NB4 (cell line): ENCODE measurements at regions not wholly inside any gene's neighbourhood (a gene's known extent, or its start where the extent isn't known, plus 50 kb on each side); places are given as distances from the start of the nearest gene placed in this dataset.

ENCODE experiments used
- DNase-seq: peaks from one replicate; pipeline ENCODE4 v3.0.0; 2010; ENCODE audit warnings: low read depth
- H3K4me3 ChIP-seq: one replicate; pipeline ENCODE4 v1.5.1; 2011; ENCODE audit warnings: mild to moderate bottlenecking, low read depth, low read length, moderate library complexity
- MYC ChIP-seq: IDR thresholded peaks from 2 replicates; pipeline ENCODE4 v1.6.1; 2011; ENCODE audit warnings: low read depth, low read length
- POLR2A ChIP-seq: IDR thresholded peaks from 2 replicates; pipeline ENCODE4 v1.6.1; 2011; ENCODE audit warnings: mild to moderate bottlenecking; ENCODE audit not compliant: insufficient read length; ENCODE audit errors: extremely low read depth
- TF ChIP-seq, protein P1 (sequence below): IDR thresholded peaks from 2 replicates; pipeline ENCODE4 v1.6.1; 2011; ENCODE audit warnings: low read depth, low read length
- TF ChIP-seq, protein P2 (sequence below): IDR thresholded peaks from one replicate; pipeline ENCODE4 v1.5.1; 2012; ENCODE audit warnings: low read depth, low read length

DNA sequence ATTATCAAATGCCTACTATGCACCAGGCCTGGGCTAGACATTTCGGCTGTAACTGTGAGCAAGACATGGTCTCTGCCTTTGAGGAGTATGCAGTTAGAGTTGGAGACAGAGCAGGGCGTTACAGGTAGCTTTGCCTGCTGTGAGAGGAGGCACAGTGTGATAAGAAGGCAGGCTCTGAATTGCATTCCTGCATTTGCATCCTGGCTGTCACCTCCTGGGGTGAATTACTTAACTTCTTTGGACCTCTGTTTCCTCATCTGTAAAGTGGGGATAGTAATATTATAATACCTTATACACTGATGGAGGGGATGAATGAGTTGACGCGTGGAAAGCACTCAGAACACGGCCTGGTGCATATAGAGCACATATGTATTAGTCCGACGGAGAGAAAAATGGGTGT lies 118.1 kb upstream of the ARHGAP20 start:
- no peak overlapping the region for H3K4me3 ChIP-seq
- no peak for TF ChIP-seq MYC
- TF ChIP-seq, protein P1, sequence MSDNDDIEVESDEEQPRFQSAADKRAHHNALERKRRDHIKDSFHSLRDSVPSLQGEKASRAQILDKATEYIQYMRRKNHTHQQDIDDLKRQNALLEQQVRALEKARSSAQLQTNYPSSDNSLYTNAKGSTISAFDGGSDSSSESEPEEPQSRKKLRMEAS = no peak
- no peak for TF ChIP-seq POLR2A
- TF ChIP-seq, protein P2, sequence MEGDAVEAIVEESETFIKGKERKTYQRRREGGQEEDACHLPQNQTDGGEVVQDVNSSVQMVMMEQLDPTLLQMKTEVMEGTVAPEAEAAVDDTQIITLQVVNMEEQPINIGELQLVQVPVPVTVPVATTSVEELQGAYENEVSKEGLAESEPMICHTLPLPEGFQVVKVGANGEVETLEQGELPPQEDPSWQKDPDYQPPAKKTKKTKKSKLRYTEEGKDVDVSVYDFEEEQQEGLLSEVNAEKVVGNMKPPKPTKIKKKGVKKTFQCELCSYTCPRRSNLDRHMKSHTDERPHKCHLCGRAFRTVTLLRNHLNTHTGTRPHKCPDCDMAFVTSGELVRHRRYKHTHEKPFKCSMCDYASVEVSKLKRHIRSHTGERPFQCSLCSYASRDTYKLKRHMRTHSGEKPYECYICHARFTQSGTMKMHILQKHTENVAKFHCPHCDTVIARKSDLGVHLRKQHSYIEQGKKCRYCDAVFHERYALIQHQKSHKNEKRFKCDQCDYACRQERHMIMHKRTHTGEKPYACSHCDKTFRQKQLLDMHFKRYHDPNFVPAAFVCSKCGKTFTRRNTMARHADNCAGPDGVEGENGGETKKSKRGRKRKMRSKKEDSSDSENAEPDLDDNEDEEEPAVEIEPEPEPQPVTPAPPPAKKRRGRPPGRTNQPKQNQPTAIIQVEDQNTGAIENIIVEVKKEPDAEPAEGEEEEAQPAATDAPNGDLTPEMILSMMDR = no peak
- no peak for DNase-seq

DNA sequence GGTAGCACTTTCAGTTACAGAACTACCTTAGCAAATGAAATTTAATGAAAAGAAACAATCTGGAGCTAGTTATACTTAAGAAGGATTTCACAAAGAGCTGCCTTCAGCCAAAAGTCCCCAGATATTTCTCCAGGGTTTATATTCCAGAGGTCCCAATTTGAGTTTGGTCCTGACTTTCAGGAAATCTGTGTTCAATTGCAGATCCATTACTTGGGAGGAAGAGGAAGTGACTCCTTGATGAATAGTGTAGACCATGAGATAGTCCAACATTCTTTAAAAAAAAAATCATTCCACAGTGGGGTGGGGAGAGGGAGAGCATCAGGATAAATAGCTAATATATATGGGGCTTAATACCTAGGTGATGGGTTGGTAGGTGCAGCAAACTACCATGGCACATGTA lies 117.6 kb upstream of the ARHGAP20 start:
- no peak for DNase-seq
- no peak overlapping the region for H3K4me3 ChIP-seq
- TF ChIP-seq, protein P2 = no peak
- TF ChIP-seq POLR2A (no peak), MYC (no peak)
- TF ChIP-seq, protein P1 = no peak

DNA sequence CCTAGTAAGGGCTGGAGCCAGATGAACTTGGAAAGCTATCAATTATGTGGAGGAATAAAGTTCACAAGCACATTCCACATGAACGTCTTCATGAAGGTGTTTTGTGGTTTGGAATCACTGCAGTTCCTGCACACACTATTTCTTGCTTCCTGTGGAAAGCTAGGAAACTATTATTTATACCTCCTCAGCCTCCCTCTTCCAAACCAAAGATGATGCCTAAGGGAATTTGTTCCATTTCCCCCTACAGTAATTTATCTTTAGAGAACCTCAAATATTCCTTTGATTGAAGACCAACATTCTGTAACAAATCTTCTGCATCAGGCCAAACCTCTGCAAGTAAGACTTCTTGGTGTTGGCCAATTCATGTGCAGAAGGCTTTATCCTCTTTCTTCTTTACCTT lies 115.8 kb upstream of the ARHGAP20 start:
- DNase-seq = no peak
- no peak overlapping the region for H3K4me3 ChIP-seq
- no peak for TF ChIP-seq POLR2A
- TF ChIP-seq MYC = no peak
- TF ChIP-seq, protein P1 = no peak
- TF ChIP-seq, protein P2 = no peak

DNA sequence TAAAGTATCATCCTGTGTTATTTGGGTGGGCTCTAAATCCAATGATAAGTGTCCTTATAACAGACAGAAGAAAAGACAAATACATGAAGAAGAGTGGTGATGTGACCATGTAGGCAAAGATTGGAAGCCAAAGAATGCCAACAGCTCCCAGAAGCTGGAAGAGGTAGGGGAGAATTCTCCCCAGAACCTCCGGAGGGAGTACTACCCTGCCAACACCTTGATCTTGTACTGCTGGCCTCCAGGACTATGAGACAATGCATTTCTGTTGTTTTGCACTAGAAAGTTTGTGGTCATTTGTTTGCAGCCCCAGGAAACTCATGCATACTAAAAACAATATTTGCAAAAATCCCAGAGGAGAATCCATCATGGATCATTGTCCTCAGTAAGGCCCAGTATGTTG lies 115.0 kb upstream of the ARHGAP20 start:
- DNase-seq = no peak
- no peak for TF ChIP-seq MYC
- TF ChIP-seq, protein P2 = no peak
- no peak for TF ChIP-seq POLR2A
- TF ChIP-seq, protein P1 = no peak
- no peak overlapping the region for H3K4me3 ChIP-seq

DNA sequence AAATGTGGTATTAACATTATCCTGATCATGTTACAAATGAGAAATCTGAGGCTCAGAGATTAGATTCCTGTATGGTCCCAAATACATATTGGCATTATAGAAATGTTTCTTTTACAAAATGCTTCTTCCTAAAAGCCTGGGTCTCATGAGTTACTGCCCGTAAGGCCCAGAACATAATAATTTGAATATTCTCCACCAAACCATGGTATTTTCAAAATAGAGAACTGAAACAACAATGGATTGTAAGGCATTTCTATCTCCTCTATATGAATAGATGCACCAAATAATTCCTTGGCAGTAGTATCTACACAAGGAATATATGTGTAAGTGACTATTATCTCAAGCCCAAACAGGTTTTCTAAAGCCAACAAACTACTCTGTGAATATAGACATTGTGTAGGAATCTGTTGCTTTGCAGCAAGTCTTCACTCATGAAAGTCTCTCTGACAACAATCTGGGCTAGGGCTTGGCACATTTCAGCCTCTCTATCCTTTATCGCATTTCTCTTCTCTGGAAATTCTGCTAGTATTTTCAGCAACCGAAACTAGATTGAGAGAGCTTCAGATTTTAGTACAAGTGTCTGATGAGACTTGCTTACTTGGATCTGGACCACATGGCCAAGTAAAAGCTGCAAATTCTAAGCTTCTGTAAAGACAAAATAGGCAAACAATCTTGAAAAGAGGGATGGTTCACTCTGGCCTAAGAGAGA lies 112.8 kb upstream of the ARHGAP20 start:
- TF ChIP-seq MYC (no peak), POLR2A (no peak)
- TF ChIP-seq, protein P1 = no peak
- TF ChIP-seq, protein P2 = no peak
- H3K4me3 ChIP-seq = no peak overlapping the region
- DNase-seq = no peak
